K562 (cell line): ENCODE measurements at regions not wholly inside any gene's neighbourhood (a gene's known extent, or its start where the extent isn't known, plus 50 kb on each side); places are given as distances from the start of the nearest gene placed in this dataset.

Experiments
- EP300 ChIP-seq: IDR thresholded peaks from 2 replicates; pipeline ENCODE4 v1.6.1; 2012; ENCODE audit warnings: low read length, improper control_type of control experiment
- SIRT6 ChIP-seq: IDR thresholded peaks from one replicate; pipeline ENCODE4 v1.6.1; 2012; ENCODE audit warnings: low read depth, mild to moderate bottlenecking, control low read depth, inconsistent platforms, low read length, moderate library complexity
- ZNF175 ChIP-seq: fragments of 200-800 bp; sonication (Bioruptor generic); IDR thresholded peaks from 2 replicates; pipeline ENCODE4 v1.6.1; 2016; ENCODE audit warnings: low read depth, mild to moderate bottlenecking, missing genetic modification characterization, missing compliant biosample characterization

DNA sequence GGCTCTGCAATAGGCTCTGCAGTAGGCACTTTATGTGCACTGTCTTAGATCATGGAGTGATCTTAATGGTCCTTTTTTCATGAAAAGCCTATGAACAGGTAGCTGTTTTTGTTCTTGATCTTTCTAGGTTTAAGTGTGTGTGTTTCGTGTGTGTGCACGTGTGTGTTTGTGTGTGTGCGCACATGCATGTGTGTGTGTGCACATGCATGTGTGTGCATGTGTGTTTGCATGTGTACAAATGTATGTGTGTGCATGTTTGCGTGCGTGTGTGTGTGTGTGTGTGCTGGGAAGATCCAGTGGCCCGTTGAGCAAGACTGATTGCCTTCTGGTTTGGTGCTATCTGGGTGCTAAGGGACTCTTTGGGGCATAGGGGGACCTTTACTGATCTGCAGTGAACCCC, 334.8 kb downstream of the GLRX3 start:
- TF ChIP-seq EP300: no peak
- no peak for TF ChIP-seq ZNF175 (CRISPR knock-in tag)
- TF ChIP-seq SIRT6: no peak
